ENCODE measurements at regions not wholly inside any gene's neighbourhood (a gene's known extent, or its start where the extent isn't known, plus 50 kb on each side); places are given as distances from the start of the nearest gene placed in this dataset.

DNA sequence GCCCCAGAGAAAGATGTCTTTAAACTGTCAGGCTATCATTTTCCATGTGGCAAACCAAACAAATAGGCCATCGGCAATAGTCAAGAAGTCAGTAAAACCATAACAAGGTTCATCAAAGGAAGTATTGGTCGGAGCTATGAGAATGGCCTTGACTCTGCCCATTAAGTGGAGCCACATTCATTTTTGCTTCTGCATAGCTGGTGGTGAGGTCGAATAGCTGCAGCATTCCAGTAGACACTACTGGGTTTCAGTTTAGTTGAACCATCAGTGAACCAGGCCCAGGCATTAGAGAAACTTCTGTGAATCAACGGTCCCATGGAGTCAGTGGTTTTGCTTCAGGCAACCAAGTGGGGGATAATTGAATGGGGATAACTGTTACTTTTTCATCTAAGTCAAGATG lies 92.0 kb upstream of the MED14 start:
- Histone ChIP-seq H3K4me3 (replicated peaks; ENCODE audit: low read depth, low read length) (no peak overlapping the region), H3K27me3 (replicated peaks; ENCODE audit: control insufficient read depth, insufficient read depth, low read length) (no peaks in the 10 kb centered on the region), H3K36me3 (ENCODE audit: control insufficient read depth, insufficient read depth, low read length) (no peaks in the 10 kb centered on the region)
- no peak for TF ChIP-seq CTCF (IDR thresholded peaks at IDR 0.05; ENCODE audit: insufficient read depth, low read length, poor library complexity, severe bottlenecking)
- DNase-seq (ENCODE audit: extremely low read depth, insufficient read length) = no peak

DNA sequence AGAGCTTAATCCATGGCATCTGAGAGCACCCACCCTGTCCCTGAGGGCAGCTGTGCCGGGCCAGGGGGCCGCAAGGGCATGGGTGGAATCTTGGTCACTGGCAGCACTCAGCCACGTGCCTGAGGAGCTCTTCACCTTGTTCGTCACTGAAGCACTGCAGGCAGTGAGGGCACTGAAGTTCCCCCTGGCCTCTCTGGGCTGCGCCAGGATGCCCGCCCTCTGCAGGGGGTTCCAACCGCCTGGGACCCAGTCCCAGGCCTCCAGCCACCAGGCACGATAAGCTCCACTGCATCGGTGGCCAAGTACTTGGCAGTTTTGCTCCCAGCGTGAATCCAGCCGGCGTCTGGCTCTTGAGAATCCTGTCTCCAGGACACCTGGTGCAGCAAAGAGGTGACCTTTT lies 96.4 kb upstream of the MED14 start:
- H3K27me3 ChIP-seq (replicated peaks; ENCODE audit: control insufficient read depth, insufficient read depth, low read length) = no peaks in the 10 kb centered on the region
- H3K4me3 ChIP-seq (replicated peaks; ENCODE audit: low read depth, low read length) = no peak overlapping the region
- no peaks in the 10 kb centered on the region for H3K36me3 ChIP-seq (ENCODE audit: control insufficient read depth, insufficient read depth, low read length)
- DNase-seq (ENCODE audit: extremely low read depth, insufficient read length) = no peak
- no peak for TF ChIP-seq CTCF (IDR thresholded peaks at IDR 0.05; ENCODE audit: insufficient read depth, low read length, poor library complexity, severe bottlenecking)

DNA sequence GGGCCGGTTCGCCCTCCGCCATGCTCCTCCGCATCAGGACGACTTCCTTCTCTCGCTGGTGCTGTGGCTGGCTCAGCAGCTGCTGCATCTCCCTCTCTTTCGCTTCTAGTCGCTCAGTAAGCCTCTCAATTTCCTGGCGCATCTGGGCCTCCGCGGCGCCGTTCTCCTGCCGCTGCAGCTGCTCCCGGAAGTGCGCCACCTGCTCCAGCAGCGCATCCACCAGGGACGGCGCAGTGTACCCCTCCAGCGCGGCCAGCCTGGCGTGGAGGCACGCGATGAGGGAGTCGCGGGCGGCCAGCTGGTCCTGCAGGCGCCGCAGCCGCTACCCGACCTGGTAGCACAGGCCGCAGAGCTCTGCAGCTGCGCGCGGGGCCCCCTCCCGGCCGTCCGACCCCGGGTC lies 97.4 kb upstream of the MED14 start:
- no peak for DNase-seq (ENCODE audit: extremely low read depth, insufficient read length)
- H3K27me3 ChIP-seq (replicated peaks; ENCODE audit: control insufficient read depth, insufficient read depth, low read length) = no peaks in the 10 kb centered on the region
- no peaks in the 10 kb centered on the region for H3K36me3 ChIP-seq (ENCODE audit: control insufficient read depth, insufficient read depth, low read length)
- no peak for TF ChIP-seq CTCF (IDR thresholded peaks at IDR 0.05; ENCODE audit: insufficient read depth, low read length, poor library complexity, severe bottlenecking)
- no peak overlapping the region for H3K4me3 ChIP-seq (replicated peaks; ENCODE audit: low read depth, low read length)

DNA sequence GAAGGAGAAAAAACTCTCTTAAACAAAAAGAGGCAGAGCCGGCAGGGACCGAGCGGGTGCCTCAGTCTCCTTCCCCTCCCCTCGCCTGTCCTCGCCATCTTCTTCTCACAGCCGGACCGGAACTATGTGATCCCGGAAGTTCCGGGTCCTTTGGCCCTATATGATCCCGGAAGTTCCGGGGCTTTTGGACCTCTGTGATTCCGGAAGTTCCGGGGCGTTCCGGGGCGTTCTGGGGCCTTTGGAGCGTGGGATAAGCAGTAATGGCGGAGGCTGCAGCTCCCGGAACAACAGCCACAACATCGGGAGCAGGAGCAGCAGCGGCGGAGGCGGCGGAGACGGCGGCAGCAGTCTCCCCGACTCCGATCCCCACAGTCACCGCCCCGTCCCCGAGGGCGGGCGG lies 98.9 kb upstream of the MED14 start:
- DNase-seq (ENCODE audit: extremely low read depth, insufficient read length) = no peak
- no peaks in the 10 kb centered on the region for H3K27me3 ChIP-seq (replicated peaks; ENCODE audit: control insufficient read depth, insufficient read depth, low read length)
- no peak for TF ChIP-seq CTCF (IDR thresholded peaks at IDR 0.05; ENCODE audit: insufficient read depth, low read length, poor library complexity, severe bottlenecking)
- no peaks in the 10 kb centered on the region for H3K36me3 ChIP-seq (ENCODE audit: control insufficient read depth, insufficient read depth, low read length)
- no peak overlapping the region for H3K4me3 ChIP-seq (replicated peaks; ENCODE audit: low read depth, low read length)

- Histone ChIP-seq H3K36me3 (ENCODE audit: control insufficient read depth, insufficient read depth, low read length) (no peaks in the 10 kb centered on the region), H3K27me3 (replicated peaks; ENCODE audit: control insufficient read depth, insufficient read depth, low read length) (no peaks in the 10 kb centered on the region), H3K4me3 (replicated peaks; ENCODE audit: low read depth, low read length) (no peak overlapping the region)
- no peak for TF ChIP-seq CTCF (IDR thresholded peaks at IDR 0.05; ENCODE audit: insufficient read depth, low read length, poor library complexity, severe bottlenecking)
- no peak for DNase-seq (ENCODE audit: extremely low read depth, insufficient read length)
Observed at GRCh38 chrX:40835526-40835925, 100.2 kb upstream of the MED14 start.

- no peaks in the 10 kb centered on the region for H3K27me3 ChIP-seq (replicated peaks; ENCODE audit: control insufficient read depth, insufficient read depth, low read length)
- no peak overlapping the region for H3K4me3 ChIP-seq (replicated peaks; ENCODE audit: low read depth, low read length)
- DNase-seq (ENCODE audit: extremely low read depth, insufficient read length) = no peak
- TF ChIP-seq CTCF (IDR thresholded peaks at IDR 0.05; ENCODE audit: insufficient read depth, low read length, poor library complexity, severe bottlenecking) = no peak
- no peaks in the 10 kb centered on the region for H3K36me3 ChIP-seq (ENCODE audit: control insufficient read depth, insufficient read depth, low read length)
Observed at GRCh38 chrX:40843643-40844042, 108.3 kb upstream of the MED14 start.

All from GM06990 (cell line).